Activated naive CD8-positive, alpha-beta T cell treated with anti-CD3 and anti-CD28 coated beads, Interleukin-2, amount 50 U/mL, for 24 hours (primary cell): ENCODE measurements at regions not wholly inside any gene's neighbourhood (a gene's known extent, or its start where the extent isn't known, plus 50 kb on each side); places are given as distances from the start of the nearest gene placed in this dataset.

ENCODE experiments used
- ATAC-seq: fragments of 150-1000 bp; cut with Tn5 transposase; one replicate; pipeline ENCODE4 v1.10.0; 2021
- DNase-seq: peaks from one replicate; pipeline ENCODE4 v3.0.0; 2021
- H3K27ac Mint-ChIP-seq: one replicate; pipeline ENCODE4 v1.8.0; 2021; ENCODE audit warnings: mild to moderate bottlenecking, mixed read lengths
- H3K27me3 Mint-ChIP-seq: one replicate; pipeline ENCODE4 v1.8.0; 2021; ENCODE audit warnings: mixed read lengths
- H3K36me3 Mint-ChIP-seq: one replicate; pipeline ENCODE4 v1.8.0; 2021; ENCODE audit warnings: low read depth, mixed read lengths
- H3K4me1 Mint-ChIP-seq: one replicate; pipeline ENCODE4 v1.8.0; 2021; ENCODE audit warnings: mixed read lengths
- H3K4me3 Mint-ChIP-seq: one replicate; pipeline ENCODE4 v1.8.0; 2021; ENCODE audit warnings: mild to moderate bottlenecking, moderate library complexity, mixed read lengths
- H3K9me3 Mint-ChIP-seq: one replicate; pipeline ENCODE4 v1.8.0; 2021; ENCODE audit warnings: mixed read lengths

DNA sequence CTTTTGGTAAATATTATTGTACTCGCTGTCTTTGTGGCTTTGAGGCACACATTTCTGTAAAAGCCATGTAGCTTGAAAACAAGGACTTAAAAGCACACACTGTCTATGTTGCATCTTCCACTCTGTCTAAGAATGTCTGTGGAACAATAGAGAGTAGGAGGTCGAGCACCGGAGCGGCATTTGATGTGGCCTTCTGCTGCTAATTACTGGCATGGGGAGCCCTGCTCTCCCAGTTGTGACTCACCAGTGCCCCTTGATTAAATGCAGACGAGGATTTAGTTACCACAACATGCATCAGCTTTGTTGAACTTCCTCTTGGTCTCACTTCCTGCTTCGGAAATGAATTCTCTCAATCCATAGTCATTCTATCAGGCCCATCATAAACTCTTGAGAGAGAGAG lies 680.7 kb upstream of the SLC35B3 start:
- no peak overlapping the region for H3K4me3 Mint-ChIP-seq
- H3K9me3 Mint-ChIP-seq, result no peaks in the 10 kb centered on the region
- no peaks in the 10 kb centered on the region for H3K27me3 Mint-ChIP-seq
- H3K4me1 Mint-ChIP-seq, result no peaks in the 10 kb centered on the region
- no peak for ATAC-seq
- H3K36me3 Mint-ChIP-seq, result no peaks in the 10 kb centered on the region
- no peak for DNase-seq
- no peak overlapping the region for H3K27ac Mint-ChIP-seq

DNA sequence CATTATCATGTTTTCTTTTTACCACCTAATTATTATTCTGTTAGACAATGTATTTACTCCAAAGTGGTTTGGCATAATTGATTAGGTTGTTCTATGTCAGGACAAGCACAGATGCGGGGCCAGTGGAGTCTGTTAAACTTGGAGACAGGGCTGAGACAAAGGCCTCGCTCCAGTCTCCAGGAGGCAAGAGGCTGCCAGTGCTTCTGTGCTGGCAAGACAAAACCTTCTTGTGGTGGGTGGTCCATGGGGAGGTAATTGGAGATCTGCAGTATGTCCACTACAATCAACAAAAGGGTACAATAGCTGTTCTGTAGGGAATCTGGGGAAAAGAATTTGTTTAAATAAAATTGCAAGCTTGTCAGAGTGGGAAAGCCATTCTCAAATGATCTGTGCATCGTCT lies 677.2 kb upstream of the SLC35B3 start:
- no peak for ATAC-seq
- Mint-ChIP-seq H3K4me3 (no peak overlapping the region), H3K36me3 (no peaks in the 10 kb centered on the region), H3K9me3 (no peaks in the 10 kb centered on the region), H3K4me1 (no peaks in the 10 kb centered on the region), H3K27me3 (no peaks in the 10 kb centered on the region), H3K27ac (no peak overlapping the region)
- no peak for DNase-seq

DNA sequence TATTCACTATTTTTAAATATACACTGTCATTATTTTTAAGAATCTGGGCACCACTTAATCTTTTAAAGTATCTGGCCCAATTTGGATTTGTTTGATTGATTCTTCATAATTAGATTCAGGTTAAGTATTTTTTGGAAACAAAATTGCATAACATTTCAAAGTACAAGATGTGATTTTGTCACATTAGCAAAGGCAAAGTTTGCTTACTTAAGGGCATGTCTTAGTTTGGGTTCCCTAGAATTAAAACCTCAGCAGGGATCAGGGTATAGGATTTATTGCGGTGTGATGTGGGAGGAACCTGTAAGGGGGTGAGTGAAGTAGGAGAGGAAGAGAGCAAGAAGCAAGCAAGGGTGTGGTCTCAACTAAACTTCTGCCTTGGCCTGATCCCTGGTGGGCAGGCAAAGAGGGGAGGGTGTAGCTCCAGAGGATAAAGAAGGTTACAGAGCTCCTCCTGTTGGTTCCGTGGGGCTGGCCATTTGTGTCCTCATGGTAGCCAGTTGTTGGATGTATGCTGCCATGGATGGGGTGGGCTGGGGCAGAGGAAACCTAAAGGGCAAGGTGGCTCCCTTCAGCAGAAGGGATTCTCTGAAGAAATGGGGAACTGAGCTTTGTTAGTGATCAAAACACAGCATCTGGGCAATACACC lies 668.7 kb upstream of the SLC35B3 start:
- Mint-ChIP-seq H3K36me3 (no peaks in the 10 kb centered on the region), H3K4me3 (no peak overlapping the region), H3K27ac (no peak overlapping the region), H3K27me3 (no peaks in the 10 kb centered on the region), H3K4me1 (no peaks in the 10 kb centered on the region), H3K9me3 (no peaks in the 10 kb centered on the region)
- DNase-seq (no peak), ATAC-seq (no peak)

DNA sequence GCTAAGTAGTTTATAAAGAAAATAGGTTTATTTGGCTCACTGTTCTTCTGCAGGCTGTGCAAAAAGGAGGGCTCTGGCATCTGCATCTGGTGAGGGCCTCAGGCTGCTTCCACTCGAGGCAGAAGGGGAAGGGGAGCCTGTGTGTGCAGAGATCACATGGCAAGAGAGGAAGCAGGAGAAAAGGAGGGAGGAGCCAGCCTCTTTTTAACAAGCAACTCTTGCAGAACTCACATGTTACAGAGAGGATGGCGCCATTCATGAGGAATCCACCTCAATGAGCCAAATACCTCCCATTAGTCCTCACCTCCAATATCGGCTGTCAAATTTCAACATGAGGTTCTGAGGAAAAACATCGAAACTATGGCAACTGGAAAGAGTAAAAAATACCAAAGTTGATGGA lies 666.6 kb upstream of the SLC35B3 start:
- no peak overlapping the region for H3K27ac Mint-ChIP-seq

DNA sequence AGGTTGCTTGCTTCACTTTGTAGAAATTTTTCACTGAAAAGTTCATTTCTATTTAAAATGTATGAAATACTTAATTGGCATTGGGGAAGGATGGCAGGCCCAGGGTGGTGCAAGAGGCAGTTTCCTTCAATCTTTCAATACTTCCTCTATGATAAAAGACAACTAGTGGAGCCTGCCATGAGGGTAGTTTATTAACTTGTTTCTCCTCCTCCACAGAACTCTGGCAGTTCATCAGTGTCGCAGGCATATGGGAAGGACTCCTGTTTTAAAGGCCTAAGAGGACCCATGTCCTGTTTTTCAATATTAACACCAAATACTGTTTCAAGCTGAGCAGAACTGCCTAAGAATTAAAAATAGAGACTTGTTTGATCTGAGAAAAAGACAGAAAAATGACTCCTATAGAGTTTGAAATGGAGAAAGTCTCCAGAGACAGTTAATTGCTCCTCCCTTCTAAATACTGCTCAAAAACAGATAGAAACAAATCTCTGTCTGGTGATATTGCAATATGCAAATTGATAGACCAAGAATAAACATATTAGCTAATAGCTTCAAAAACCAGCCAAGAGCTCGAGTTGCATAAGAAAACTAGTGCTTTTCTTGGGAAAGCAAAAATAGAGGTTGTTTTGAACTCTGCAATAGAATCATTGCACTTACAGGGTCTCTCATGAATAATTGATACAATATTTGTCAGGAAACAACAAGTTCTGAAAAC lies 665.7 kb upstream of the SLC35B3 start:
- Mint-ChIP-seq H3K36me3 (no peaks in the 10 kb centered on the region), H3K4me3 (no peak overlapping the region), H3K9me3 (no peaks in the 10 kb centered on the region), H3K4me1 (no peaks in the 10 kb centered on the region), H3K27ac (no peak overlapping the region), H3K27me3 (no peaks in the 10 kb centered on the region)
- DNase-seq (no peak), ATAC-seq (no peak)

More for the DNA sequence above, 666.6 kb upstream of the SLC35B3 start:
- no peaks in the 10 kb centered on the region for H3K4me1 Mint-ChIP-seq
- H3K9me3 Mint-ChIP-seq, result no peaks in the 10 kb centered on the region
- no peak overlapping the region for H3K4me3 Mint-ChIP-seq
- ATAC-seq (no peak), DNase-seq (no peak)
- H3K36me3 Mint-ChIP-seq, result no peaks in the 10 kb centered on the region
- no peaks in the 10 kb centered on the region for H3K27me3 Mint-ChIP-seq

DNA sequence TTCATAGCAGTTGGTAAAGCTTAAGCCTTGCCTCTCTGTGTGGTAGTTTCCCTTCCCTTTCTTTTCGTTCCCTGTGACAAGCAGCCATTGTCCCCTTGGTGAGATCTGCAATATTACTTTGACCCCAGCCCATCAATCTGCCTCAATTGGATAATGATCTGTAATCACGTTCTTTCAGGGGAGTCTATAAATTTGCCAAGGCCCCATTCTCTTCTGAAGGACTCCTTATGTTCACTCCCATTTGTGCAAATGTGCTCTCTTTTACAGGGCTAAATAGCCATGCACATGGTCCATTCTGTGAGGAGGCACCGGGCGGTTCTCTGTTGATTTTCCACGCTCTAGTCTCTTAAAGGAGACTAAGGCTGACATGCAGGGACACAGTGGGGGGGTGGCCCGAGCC lies 660.4 kb upstream of the SLC35B3 start:
- no peaks in the 10 kb centered on the region for H3K36me3 Mint-ChIP-seq
- no peaks in the 10 kb centered on the region for H3K27me3 Mint-ChIP-seq
- no peak overlapping the region for H3K27ac Mint-ChIP-seq
- no peaks in the 10 kb centered on the region for H3K4me1 Mint-ChIP-seq
- H3K9me3 Mint-ChIP-seq, result no peaks in the 10 kb centered on the region
- no peak overlapping the region for H3K4me3 Mint-ChIP-seq
- ATAC-seq (no peak), DNase-seq (no peak)

DNA sequence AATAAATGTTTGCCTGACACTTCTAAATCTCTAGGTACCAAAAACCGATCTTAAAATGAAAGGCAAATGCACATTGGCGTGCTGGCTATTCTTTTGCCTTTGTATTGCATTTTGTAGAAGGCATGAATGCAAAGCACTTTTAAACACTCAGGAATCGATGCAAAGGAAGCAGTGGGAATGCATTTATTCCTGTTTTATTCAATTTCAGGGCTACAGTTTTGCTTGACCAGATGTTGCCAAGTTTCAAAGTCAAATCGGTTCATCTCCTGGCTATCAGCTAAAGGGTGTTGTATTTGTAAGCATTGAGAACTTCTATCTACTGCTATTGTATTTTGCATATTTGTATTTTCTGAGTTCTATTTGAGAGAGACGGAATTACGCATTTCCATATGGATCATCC lies 659.8 kb upstream of the SLC35B3 start:
- H3K36me3 Mint-ChIP-seq, result no peaks in the 10 kb centered on the region
- no peak overlapping the region for H3K4me3 Mint-ChIP-seq
- H3K27ac Mint-ChIP-seq, result no peak overlapping the region
- H3K9me3 Mint-ChIP-seq, result no peaks in the 10 kb centered on the region
- H3K27me3 Mint-ChIP-seq, result no peaks in the 10 kb centered on the region
- no peaks in the 10 kb centered on the region for H3K4me1 Mint-ChIP-seq
- DNase-seq (no peak), ATAC-seq (no peak)

DNA sequence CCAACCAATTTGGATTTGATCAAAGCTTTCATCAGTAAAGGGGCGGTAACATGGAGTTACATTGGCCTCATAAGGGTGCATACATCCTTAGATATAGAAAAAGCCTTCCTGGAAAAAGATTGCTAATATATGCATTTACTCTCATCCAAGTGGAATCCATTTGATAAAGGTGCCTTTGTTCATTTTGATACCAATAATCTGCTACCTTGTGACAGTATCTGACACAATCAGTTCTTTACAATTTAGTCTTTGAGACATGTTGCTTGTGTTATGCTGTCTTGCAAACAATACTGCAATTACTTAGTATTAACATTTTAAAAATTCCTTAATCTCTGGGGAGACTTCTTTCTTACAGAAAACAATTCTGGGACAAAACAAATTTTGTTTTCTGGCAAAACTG lies 654.4 kb upstream of the SLC35B3 start:
- H3K27me3 Mint-ChIP-seq, result no peaks in the 10 kb centered on the region
- H3K36me3 Mint-ChIP-seq, result no peaks in the 10 kb centered on the region
- H3K4me3 Mint-ChIP-seq, result no peak overlapping the region
- no peak overlapping the region for H3K27ac Mint-ChIP-seq
- H3K9me3 Mint-ChIP-seq, result no peaks in the 10 kb centered on the region
- H3K4me1 Mint-ChIP-seq, result peaks cover 2% of the 10 kb centered on the region
- no peak for DNase-seq
- no peak for ATAC-seq

DNA sequence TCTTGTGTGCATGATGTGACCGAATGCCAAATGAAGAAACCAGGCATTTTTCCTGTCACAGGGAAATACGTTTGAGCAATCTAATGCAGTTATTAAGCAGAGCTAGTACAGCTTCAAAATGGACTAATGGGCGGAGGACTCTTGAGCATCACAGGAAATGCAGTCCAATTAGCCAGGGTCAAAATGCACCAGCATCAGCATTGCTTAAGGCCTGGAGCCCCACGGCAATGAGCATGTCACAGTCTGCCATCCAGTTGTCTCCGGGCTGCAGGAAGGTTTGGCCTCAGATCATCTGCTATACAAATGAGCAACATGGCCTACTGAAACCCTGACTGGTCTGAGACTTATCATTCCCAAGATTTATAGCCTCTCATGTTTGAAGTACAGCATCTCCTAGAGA lies 652.1 kb upstream of the SLC35B3 start:
- ATAC-seq (no peak), DNase-seq (no peak)
- peaks cover 5% of the 10 kb centered on the region for H3K9me3 Mint-ChIP-seq
- H3K27ac Mint-ChIP-seq, result no peak overlapping the region
- no peaks in the 10 kb centered on the region for H3K36me3 Mint-ChIP-seq
- H3K27me3 Mint-ChIP-seq, result no peaks in the 10 kb centered on the region
- peaks cover 2% of the 10 kb centered on the region for H3K4me1 Mint-ChIP-seq
- no peak overlapping the region for H3K4me3 Mint-ChIP-seq

DNA sequence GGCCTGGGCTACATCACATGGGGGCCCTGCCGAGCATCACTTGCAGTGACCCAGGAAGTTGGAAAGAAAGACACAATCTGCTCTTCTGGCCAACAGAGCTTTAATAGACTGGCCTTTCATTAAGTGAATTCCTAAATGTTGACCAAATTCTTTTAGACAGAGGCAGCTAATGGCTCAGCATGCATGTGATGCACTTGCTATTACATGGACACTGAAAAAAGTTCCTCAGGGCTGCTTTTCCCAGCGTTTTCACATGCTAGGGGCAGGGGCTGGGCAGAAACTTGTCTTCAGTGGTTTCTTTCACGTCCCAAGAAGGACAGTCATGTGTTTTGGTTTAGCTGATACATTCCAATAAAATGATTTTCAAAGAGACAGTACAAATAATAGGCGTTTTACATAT lies 651.0 kb upstream of the SLC35B3 start:
- ATAC-seq (no peak), DNase-seq (no peak)
- H3K27me3 Mint-ChIP-seq, result no peaks in the 10 kb centered on the region
- H3K27ac Mint-ChIP-seq, result no peak overlapping the region
- peaks cover 2% of the 10 kb centered on the region for H3K4me1 Mint-ChIP-seq
- H3K9me3 Mint-ChIP-seq, result peaks cover 5% of the 10 kb centered on the region
- H3K36me3 Mint-ChIP-seq, result no peaks in the 10 kb centered on the region
- H3K4me3 Mint-ChIP-seq, result no peak overlapping the region

DNA sequence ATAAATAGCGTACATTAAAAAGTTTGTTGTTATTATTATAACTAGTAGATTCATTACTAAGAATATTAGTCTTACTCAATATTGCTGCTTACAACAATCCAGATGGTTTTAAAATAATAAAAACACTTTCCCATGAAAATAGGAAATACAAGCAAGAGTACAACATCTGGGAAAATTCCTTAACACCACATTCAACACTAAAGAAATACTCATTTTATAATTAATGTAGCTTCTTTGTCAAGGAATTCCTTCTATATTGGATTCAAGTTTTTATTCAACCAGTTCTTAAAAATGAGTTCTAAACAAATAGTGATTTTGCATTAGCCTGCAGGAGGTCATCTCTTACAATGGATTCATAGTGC lies 650.3 kb upstream of the SLC35B3 start:
- no peak overlapping the region for H3K27ac Mint-ChIP-seq
- no peaks in the 10 kb centered on the region for H3K27me3 Mint-ChIP-seq
- H3K36me3 Mint-ChIP-seq, result no peaks in the 10 kb centered on the region
- H3K4me3 Mint-ChIP-seq, result no peak overlapping the region
- ATAC-seq (no peak), DNase-seq (no peak)
- H3K4me1 Mint-ChIP-seq, result peaks cover 2% of the 10 kb centered on the region
- H3K9me3 Mint-ChIP-seq, result peaks cover 5% of the 10 kb centered on the region

DNA sequence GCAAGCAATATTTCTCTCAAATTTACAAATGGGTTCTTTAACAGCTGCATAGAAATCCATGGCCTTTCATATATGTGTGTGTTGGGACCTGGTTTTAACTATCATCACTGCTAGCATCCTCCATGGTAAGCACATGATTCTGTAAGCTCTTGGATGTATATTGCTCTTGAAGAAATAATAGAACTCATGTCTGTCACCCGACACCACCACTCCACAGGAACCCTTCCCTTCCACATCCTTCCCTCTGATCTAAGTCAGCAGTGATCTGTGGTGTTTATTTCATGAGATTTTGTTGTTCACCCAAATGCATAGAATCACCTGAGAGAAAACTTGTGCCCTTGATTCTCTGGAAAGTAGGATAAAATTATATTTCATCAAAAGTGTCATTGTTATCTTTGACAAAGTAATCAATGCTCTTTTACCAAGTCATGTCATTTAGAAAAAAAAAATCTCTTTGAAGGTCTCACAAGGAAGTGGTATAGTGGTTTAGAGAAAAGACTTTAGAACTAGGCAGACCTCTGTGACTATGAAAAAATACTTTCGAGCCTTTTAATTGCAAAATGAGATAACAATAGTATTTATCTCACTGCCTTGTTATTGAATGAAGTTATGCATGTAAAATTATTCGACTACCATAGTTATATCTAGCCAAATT lies 649.8 kb upstream of the SLC35B3 start:
- Mint-ChIP-seq H3K27me3 (no peaks in the 10 kb centered on the region), H3K9me3 (peaks cover 5% of the 10 kb centered on the region), H3K36me3 (no peaks in the 10 kb centered on the region), H3K4me1 (peaks cover 2% of the 10 kb centered on the region), H3K27ac (no peak overlapping the region), H3K4me3 (no peak overlapping the region)
- DNase-seq, result no peak
- no peak for ATAC-seq

DNA sequence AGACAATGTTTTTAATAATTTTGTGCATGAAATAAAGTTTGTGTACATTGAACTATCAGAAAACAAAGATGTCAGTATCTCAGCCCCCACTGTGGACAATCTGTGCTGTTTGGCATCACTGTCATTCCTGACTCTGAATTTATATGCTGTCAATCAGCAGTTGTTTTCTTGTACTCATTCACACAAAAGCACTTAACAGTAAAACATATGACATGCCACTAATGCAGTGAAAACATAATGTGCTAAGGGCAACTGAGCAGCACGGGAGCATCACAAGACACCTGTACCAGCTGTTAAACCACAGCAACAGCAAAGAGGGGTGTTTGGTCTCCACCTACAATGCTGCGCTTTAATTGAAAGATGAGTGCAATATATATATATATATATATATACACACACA lies 647.8 kb upstream of the SLC35B3 start:
- DNase-seq, result no peak
- no peak for ATAC-seq
- peaks cover 5% of the 10 kb centered on the region for H3K9me3 Mint-ChIP-seq
- H3K27me3 Mint-ChIP-seq, result no peaks in the 10 kb centered on the region
- peaks cover 2% of the 10 kb centered on the region for H3K4me1 Mint-ChIP-seq
- H3K27ac Mint-ChIP-seq, result no peak overlapping the region
- H3K36me3 Mint-ChIP-seq, result no peaks in the 10 kb centered on the region
- no peak overlapping the region for H3K4me3 Mint-ChIP-seq

DNA sequence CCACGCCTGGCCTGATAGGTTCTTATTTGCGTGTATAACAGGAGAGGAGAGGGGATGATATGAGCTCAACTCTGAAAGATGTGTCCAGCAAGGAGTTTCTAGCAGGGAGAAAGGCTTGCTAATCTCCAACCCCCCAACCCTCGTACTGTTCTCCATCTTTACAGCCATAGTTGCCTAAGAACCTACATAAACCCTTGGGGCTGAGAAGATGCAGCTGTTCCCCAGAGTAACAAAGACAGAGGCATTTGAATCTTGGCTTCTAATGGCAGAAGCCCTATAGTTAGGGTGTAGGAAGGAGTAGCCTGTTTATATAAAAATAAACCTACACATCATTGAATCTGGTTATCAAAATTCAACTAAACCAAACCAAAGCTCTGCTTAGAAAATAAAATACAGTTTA lies 631.4 kb upstream of the SLC35B3 start:
- ATAC-seq (no peak), DNase-seq (no peak)
- Mint-ChIP-seq H3K36me3 (no peaks in the 10 kb centered on the region), H3K27ac (no peak overlapping the region), H3K27me3 (no peaks in the 10 kb centered on the region), H3K9me3 (peaks cover 6% of the 10 kb centered on the region), H3K4me1 (no peaks in the 10 kb centered on the region), H3K4me3 (no peak overlapping the region)

DNA sequence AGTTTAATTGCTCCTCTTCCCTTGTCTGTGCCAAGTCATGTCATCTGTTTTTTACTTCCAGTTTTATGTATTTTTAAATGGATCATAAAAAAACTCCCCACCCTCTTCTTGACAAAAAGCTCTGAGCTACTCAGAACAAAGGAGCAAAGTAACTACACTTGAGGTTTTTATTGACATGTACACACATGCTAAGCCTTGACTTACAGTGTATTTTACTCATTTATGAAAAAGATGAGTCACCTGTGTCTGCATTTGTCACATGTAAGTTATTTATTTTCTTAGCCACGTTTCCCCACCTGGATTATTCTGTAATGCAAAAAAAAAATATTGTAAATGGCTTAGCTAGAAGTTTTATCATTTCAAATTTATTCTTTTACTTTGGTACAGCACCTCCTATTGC lies 628.8 kb upstream of the SLC35B3 start:
- ATAC-seq (no peak), DNase-seq (no peak)
- no peaks in the 10 kb centered on the region for H3K4me1 Mint-ChIP-seq
- H3K27me3 Mint-ChIP-seq, result no peaks in the 10 kb centered on the region
- no peaks in the 10 kb centered on the region for H3K36me3 Mint-ChIP-seq
- H3K9me3 Mint-ChIP-seq, result peaks cover 6% of the 10 kb centered on the region
- no peak overlapping the region for H3K4me3 Mint-ChIP-seq
- no peak overlapping the region for H3K27ac Mint-ChIP-seq
